ENCODE measurements at regions not wholly inside any gene's neighbourhood (a gene's known extent, or its start where the extent isn't known, plus 50 kb on each side); places are given as distances from the start of the nearest gene placed in this dataset.

DNA sequence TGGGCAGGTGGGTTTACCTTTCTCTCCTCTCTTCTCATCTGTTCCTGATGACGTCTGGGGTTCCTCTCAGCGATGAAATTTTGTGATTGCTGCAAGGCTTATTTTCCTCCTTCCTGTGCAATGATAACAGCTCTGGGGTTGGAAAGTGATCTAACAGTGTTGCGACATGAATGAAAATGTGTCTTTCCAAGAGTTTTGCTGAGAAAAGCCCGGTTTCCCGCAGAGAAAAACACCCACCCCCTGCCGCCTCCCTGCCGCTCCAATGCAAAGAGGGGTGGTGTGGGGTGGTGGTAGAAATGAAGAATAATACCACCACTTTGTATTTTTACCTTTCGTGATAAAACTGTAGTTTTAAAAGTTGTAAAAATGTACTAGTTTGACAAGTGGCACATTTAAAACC, 232.0 kb downstream of the OLFM4 start:
- no peak overlapping the region for H3K4me3 ChIP-seq (ENCODE audit: low read length)
- TF ChIP-seq, protein P1, sequence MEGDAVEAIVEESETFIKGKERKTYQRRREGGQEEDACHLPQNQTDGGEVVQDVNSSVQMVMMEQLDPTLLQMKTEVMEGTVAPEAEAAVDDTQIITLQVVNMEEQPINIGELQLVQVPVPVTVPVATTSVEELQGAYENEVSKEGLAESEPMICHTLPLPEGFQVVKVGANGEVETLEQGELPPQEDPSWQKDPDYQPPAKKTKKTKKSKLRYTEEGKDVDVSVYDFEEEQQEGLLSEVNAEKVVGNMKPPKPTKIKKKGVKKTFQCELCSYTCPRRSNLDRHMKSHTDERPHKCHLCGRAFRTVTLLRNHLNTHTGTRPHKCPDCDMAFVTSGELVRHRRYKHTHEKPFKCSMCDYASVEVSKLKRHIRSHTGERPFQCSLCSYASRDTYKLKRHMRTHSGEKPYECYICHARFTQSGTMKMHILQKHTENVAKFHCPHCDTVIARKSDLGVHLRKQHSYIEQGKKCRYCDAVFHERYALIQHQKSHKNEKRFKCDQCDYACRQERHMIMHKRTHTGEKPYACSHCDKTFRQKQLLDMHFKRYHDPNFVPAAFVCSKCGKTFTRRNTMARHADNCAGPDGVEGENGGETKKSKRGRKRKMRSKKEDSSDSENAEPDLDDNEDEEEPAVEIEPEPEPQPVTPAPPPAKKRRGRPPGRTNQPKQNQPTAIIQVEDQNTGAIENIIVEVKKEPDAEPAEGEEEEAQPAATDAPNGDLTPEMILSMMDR (conservative IDR thresholded peaks at IDR 0.05; ENCODE audit: low read depth, low read length), result no peak
- DNase-seq (ENCODE audit: low read depth), result no peak

DNA sequence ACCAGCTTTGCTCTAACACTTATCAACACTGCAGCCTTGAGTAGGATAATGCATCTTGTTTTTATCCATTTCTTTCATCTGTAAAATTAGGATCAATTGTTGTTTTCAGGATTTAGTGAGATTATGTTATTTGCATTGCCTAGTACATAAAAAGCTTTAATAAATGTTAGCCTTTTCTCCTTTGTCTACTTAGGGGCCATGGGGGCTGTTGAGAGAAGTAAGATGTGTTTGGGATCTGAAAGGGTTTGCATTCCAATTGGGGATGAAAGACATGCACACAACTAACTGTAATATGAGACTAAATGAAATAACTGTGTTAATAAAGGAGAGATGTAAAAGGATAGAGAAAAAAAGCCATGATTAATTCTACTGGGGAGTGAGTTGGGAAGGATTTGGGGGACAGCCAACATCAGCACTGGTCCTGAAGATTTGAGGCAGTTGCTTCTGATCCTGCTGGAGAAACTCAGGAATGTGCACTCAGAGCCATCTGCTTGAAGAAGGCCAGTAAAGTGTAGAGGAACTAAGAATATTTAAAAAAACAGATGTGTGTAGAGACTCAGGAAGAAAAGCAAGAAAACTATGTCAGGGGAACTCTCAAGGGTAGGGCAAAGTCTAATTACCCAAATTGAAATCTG, 236.3 kb downstream of the OLFM4 start:
- no peak overlapping the region for H3K4me3 ChIP-seq (ENCODE audit: low read length)
- DNase-seq (ENCODE audit: low read depth), result no peak
- TF ChIP-seq, protein P1 (conservative IDR thresholded peaks at IDR 0.05; ENCODE audit: low read depth, low read length), result no peak

- TF ChIP-seq, protein P1 (conservative IDR thresholded peaks at IDR 0.05; ENCODE audit: low read depth, low read length), result no peak
- DNase-seq (ENCODE audit: low read depth), result no peak
Observed at GRCh38 chr13:53266757-53267156, 238.1 kb downstream of the OLFM4 start.

DNA sequence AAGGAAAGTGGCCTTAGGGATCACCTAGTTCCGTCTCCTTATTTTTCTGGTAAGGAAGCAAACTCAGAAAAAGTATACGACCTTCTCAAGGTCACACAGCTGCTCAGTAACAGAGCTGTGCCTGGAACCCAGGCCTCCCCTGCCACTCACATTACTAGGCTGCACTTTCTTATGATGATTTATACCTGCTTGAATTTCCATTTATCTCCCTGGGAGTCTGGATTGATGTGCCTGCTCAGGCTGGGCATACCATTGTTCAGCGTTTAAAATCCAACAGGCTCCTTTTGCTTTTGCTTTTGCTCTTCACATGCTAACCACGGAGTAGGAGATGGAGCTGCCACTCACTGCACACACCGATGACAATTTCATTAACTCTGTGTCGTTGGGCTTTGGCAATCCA, 241.0 kb downstream of the OLFM4 start:
- TF ChIP-seq, protein P1 (conservative IDR thresholded peaks at IDR 0.05; ENCODE audit: low read depth, low read length), result no peak
- DNase-seq (ENCODE audit: low read depth), result no peak
- H3K4me3 ChIP-seq (ENCODE audit: low read length), result no peak overlapping the region

More at GRCh38 chr13:53266757-53267156, 238.1 kb downstream of the OLFM4 start:
- H3K4me3 ChIP-seq (ENCODE audit: low read length), result no peak overlapping the region

- no peak for DNase-seq (ENCODE audit: low read depth)
- no peak overlapping the region for H3K4me3 ChIP-seq (ENCODE audit: low read length)
- TF ChIP-seq, protein P1 (conservative IDR thresholded peaks at IDR 0.05; ENCODE audit: low read depth, low read length), result no peak
Observed at GRCh38 chr13:53272873-53273272, 244.3 kb downstream of the OLFM4 start.

- TF ChIP-seq, protein P1 (conservative IDR thresholded peaks at IDR 0.05; ENCODE audit: low read depth, low read length), result no peak
- DNase-seq (ENCODE audit: low read depth), result no peak
- no peak overlapping the region for H3K4me3 ChIP-seq (ENCODE audit: low read length)
Observed at GRCh38 chr13:53276265-53276664, 247.7 kb downstream of the OLFM4 start.

GRCh38 chr13:53281677-53282076, 253.1 kb downstream of the OLFM4 start:
- TF ChIP-seq, protein P1 (conservative IDR thresholded peaks at IDR 0.05; ENCODE audit: low read depth, low read length), result no peak
- no peak for DNase-seq (ENCODE audit: low read depth)
- H3K4me3 ChIP-seq (ENCODE audit: low read length), result no peak overlapping the region

Measured in retinal pigment epithelial cell (primary cell).